ENCODE measurements at regions not wholly inside any gene's neighbourhood (a gene's known extent, or its start where the extent isn't known, plus 50 kb on each side); places are given as distances from the start of the nearest gene placed in this dataset.

- H3K27me3 Mint-ChIP-seq (ENCODE audit: insufficient read depth, low read depth, poor library complexity), result no peaks in the 10 kb centered on the region
- H3K27ac Mint-ChIP-seq, result no peak overlapping the region
- H3F3A ChIP-seq (replicated peaks; ENCODE audit: low read depth), result no peaks in the 10 kb centered on the region
Measured at GRCh38 chr2:234219046-234219310, 168.5 kb downstream of the SPP2 start.

More at GRCh38 chr2:234219046-234219310, 168.5 kb downstream of the SPP2 start:
- no peaks in the 10 kb centered on the region for H4K20me1 ChIP-seq (replicated peaks; ENCODE audit: insufficient read depth)
- no peak for DNase-seq (ENCODE audit: low spot score)
- Mint-ChIP-seq H3K4me1 (peaks cover 2% of the 10 kb centered on the region; the same call in 1 of the 3 replicates), H3K9me3 (no peaks in the 10 kb centered on the region; the same call in 2 of the 3 replicates), H3K36me3 (ENCODE audit: low read depth) (peaks cover 2% of the 10 kb centered on the region; the same call in 1 of the 3 replicates), H3K4me3 (no peak overlapping the region)
- H3K79me2 ChIP-seq (replicated peaks; ENCODE audit: insufficient read depth), result no peaks in the 10 kb centered on the region
- H3K4me1 ChIP-seq (ENCODE audit: insufficient read depth), result no peaks in the 10 kb centered on the region
- no peaks in the 10 kb centered on the region for H3K27me3 ChIP-seq (ENCODE audit: insufficient read depth)
- no peaks in the 10 kb centered on the region for H3K36me3 ChIP-seq (ENCODE audit: insufficient read depth)
- no peak overlapping the region for H3K27ac ChIP-seq (ENCODE audit: low read depth)
- no peak for ATAC-seq
- no peak overlapping the region for H3K4me3 ChIP-seq
- TF ChIP-seq ZNF114 (CRISPR knock-in tag; IDR thresholded peaks at IDR 0.05) (no peak), NANOG (IDR thresholded peaks at IDR 0.05; ENCODE audit: borderline replicate concordance) (no peak), STAT1 (IDR thresholded peaks at IDR 0.05; ENCODE audit: unreplicated experiment) (no peak), ZNF331 (CRISPR knock-in tag; IDR thresholded peaks at IDR 0.05; ENCODE audit: low read depth) (no peak), EZH2 (IDR thresholded peaks at IDR 0.05; ENCODE audit: low read depth, unreplicated experiment) (no peak), EZH2phosphoT487 (IDR thresholded peaks at IDR 0.05; ENCODE audit: unreplicated experiment) (no peak), CTCF (conservative IDR thresholded peaks at IDR 0.05; ENCODE audit: low read depth in 2 of 2) (no peak), JUNB (IDR thresholded peaks at IDR 0.05; ENCODE audit: unreplicated experiment) (no peak), POLR2AphosphoS5 (IDR thresholded peaks at IDR 0.05; ENCODE audit: low read depth) (no peak), CREB1 (CRISPR knock-in tag; IDR thresholded peaks at IDR 0.05; ENCODE audit: low read depth) (no peak)
- TF ChIP-seq, protein P1, sequence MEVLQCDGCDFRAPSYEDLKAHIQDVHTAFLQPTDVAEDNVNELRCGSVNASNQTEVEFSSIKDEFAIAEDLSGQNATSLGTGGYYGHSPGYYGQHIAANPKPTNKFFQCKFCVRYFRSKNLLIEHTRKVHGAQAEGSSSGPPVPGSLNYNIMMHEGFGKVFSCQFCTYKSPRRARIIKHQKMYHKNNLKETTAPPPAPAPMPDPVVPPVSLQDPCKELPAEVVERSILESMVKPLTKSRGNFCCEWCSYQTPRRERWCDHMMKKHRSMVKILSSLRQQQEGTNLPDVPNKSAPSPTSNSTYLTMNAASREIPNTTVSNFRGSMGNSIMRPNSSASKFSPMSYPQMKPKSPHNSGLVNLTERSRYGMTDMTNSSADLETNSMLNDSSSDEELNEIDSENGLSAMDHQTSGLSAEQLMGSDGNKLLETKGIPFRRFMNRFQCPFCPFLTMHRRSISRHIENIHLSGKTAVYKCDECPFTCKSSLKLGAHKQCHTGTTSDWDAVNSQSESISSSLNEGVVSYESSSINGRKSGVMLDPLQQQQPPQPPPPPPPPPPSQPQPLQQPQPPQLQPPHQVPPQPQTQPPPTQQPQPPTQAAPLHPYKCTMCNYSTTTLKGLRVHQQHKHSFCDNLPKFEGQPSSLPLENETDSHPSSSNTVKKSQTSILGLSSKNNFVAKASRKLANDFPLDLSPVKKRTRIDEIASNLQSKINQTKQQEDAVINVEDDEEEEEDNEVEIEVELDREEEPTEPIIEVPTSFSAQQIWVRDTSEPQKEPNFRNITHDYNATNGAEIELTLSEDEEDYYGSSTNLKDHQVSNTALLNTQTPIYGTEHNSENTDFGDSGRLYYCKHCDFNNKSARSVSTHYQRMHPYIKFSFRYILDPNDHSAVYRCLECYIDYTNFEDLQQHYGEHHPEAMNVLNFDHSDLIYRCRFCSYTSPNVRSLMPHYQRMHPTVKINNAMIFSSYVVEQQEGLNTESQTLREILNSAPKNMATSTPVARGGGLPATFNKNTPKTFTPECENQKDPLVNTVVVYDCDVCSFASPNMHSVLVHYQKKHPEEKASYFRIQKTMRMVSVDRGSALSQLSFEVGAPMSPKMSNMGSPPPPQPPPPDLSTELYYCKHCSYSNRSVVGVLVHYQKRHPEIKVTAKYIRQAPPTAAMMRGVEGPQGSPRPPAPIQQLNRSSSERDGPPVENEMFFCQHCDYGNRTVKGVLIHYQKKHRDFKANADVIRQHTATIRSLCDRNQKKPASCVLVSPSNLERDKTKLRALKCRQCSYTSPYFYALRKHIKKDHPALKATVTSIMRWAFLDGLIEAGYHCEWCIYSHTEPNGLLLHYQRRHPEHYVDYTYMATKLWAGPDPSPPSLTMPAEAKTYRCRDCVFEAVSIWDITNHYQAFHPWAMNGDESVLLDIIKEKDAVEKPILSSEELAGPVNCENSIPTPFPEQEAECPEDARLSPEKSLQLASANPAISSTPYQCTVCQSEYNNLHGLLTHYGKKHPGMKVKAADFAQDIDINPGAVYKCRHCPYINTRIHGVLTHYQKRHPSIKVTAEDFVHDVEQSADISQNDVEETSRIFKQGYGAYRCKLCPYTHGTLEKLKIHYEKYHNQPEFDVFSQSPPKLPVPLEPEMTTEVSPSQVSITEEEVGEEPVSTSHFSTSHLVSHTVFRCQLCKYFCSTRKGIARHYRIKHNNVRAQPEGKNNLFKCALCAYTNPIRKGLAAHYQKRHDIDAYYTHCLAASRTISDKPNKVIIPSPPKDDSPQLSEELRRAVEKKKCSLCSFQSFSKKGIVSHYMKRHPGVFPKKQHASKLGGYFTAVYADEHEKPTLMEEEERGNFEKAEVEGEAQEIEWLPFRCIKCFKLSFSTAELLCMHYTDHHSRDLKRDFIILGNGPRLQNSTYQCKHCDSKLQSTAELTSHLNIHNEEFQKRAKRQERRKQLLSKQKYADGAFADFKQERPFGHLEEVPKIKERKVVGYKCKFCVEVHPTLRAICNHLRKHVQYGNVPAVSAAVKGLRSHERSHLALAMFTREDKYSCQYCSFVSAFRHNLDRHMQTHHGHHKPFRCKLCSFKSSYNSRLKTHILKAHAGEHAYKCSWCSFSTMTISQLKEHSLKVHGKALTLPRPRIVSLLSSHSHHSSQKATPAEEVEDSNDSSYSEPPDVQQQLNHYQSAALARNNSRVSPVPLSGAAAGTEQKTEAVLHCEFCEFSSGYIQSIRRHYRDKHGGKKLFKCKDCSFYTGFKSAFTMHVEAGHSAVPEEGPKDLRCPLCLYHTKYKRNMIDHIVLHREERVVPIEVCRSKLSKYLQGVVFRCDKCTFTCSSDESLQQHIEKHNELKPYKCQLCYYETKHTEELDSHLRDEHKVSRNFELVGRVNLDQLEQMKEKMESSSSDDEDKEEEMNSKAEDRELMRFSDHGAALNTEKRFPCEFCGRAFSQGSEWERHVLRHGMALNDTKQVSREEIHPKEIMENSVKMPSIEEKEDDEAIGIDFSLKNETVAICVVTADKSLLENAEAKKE (CRISPR knock-in tag; IDR thresholded peaks at IDR 0.05), result no peak
- TF ChIP-seq, protein P2, sequence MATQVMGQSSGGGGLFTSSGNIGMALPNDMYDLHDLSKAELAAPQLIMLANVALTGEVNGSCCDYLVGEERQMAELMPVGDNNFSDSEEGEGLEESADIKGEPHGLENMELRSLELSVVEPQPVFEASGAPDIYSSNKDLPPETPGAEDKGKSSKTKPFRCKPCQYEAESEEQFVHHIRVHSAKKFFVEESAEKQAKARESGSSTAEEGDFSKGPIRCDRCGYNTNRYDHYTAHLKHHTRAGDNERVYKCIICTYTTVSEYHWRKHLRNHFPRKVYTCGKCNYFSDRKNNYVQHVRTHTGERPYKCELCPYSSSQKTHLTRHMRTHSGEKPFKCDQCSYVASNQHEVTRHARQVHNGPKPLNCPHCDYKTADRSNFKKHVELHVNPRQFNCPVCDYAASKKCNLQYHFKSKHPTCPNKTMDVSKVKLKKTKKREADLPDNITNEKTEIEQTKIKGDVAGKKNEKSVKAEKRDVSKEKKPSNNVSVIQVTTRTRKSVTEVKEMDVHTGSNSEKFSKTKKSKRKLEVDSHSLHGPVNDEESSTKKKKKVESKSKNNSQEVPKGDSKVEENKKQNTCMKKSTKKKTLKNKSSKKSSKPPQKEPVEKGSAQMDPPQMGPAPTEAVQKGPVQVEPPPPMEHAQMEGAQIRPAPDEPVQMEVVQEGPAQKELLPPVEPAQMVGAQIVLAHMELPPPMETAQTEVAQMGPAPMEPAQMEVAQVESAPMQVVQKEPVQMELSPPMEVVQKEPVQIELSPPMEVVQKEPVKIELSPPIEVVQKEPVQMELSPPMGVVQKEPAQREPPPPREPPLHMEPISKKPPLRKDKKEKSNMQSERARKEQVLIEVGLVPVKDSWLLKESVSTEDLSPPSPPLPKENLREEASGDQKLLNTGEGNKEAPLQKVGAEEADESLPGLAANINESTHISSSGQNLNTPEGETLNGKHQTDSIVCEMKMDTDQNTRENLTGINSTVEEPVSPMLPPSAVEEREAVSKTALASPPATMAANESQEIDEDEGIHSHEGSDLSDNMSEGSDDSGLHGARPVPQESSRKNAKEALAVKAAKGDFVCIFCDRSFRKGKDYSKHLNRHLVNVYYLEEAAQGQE (IDR thresholded peaks at IDR 0.05; ENCODE audit: unreplicated experiment), result no peak
- TF ChIP-seq, protein P3, sequence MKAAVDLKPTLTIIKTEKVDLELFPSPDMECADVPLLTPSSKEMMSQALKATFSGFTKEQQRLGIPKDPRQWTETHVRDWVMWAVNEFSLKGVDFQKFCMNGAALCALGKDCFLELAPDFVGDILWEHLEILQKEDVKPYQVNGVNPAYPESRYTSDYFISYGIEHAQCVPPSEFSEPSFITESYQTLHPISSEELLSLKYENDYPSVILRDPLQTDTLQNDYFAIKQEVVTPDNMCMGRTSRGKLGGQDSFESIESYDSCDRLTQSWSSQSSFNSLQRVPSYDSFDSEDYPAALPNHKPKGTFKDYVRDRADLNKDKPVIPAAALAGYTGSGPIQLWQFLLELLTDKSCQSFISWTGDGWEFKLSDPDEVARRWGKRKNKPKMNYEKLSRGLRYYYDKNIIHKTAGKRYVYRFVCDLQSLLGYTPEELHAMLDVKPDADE (IDR thresholded peaks at IDR 0.05), result no peak
- H3K4me2 ChIP-seq, result no peak overlapping the region
- H2AFZ ChIP-seq, result no peak overlapping the region
- H3K9me2 ChIP-seq (ENCODE audit: insufficient read depth), result 0 out of 2 replicates have a peak, but pooled peaks cover 6% of the 10 kb centered on the region
